GM12875 (cell line): ENCODE measurements at regions not wholly inside any gene's neighbourhood (a gene's known extent, or its start where the extent isn't known, plus 50 kb on each side); places are given as distances from the start of the nearest gene placed in this dataset.

Source experiments
- H3K4me3 ChIP-seq: one replicate; pipeline ENCODE4 v1.5.1; 2011; ENCODE audit warnings: low read depth, low read length, control low read depth
- TF ChIP-seq, protein P1 (sequence below): IDR thresholded peaks from 2 replicates; pipeline ENCODE4 v1.5.1; 2011; ENCODE audit warnings: low read depth, mild to moderate bottlenecking, control low read depth, inconsistent platforms, low read length, moderate library complexity, borderline replicate concordance; ENCODE audit not compliant: insufficient read depth

GRCh38 chrX:124254611-124255010 is 77.8 kb upstream of the TEX13D start:
- no peak overlapping the region for H3K4me3 ChIP-seq
- TF ChIP-seq, protein P1, sequence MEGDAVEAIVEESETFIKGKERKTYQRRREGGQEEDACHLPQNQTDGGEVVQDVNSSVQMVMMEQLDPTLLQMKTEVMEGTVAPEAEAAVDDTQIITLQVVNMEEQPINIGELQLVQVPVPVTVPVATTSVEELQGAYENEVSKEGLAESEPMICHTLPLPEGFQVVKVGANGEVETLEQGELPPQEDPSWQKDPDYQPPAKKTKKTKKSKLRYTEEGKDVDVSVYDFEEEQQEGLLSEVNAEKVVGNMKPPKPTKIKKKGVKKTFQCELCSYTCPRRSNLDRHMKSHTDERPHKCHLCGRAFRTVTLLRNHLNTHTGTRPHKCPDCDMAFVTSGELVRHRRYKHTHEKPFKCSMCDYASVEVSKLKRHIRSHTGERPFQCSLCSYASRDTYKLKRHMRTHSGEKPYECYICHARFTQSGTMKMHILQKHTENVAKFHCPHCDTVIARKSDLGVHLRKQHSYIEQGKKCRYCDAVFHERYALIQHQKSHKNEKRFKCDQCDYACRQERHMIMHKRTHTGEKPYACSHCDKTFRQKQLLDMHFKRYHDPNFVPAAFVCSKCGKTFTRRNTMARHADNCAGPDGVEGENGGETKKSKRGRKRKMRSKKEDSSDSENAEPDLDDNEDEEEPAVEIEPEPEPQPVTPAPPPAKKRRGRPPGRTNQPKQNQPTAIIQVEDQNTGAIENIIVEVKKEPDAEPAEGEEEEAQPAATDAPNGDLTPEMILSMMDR: no peak

GRCh38 chrX:124256216-124256615 is 76.2 kb upstream of the TEX13D start:
- TF ChIP-seq, protein P1: no peak
- H3K4me3 ChIP-seq: no peak overlapping the region

- TF ChIP-seq, protein P1: no peak
- H3K4me3 ChIP-seq: no peak overlapping the region
Measured at GRCh38 chrX:124256629-124257380, 75.7 kb upstream of the TEX13D start.

- TF ChIP-seq, protein P1: no peak
- H3K4me3 ChIP-seq: no peak overlapping the region
Measured at GRCh38 chrX:124257924-124258702, 74.3 kb upstream of the TEX13D start.

DNA sequence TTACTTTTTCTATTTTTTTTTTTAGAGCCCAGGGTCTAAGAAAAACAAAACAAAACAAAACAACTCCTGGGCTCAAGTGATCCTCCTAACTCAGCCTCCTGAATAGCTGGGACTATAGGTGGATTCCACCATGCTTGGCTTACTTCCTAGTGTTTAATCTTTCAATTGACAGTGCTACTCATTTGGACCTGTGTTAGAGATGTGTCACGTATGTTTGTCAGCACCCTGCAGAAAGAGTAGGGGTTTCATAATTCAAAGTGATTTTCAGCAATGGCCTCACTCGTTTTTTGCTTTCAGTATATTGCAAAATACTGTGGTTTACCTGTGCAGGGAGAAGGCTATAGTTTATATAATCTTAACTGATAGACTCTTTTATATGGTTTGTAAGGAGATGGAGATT is 71.6 kb upstream of the TEX13D start:
- TF ChIP-seq, protein P1: no peak
- no peak overlapping the region for H3K4me3 ChIP-seq

- H3K4me3 ChIP-seq: no peak overlapping the region
- TF ChIP-seq, protein P1: no peak
Measured at GRCh38 chrX:124263743-124264142, 68.7 kb upstream of the TEX13D start.
